Ishikawa (cell line): ENCODE measurements at regions not wholly inside any gene's neighbourhood (a gene's known extent, or its start where the extent isn't known, plus 50 kb on each side); places are given as distances from the start of the nearest gene placed in this dataset.

Source experiments
- CEBPB ChIP-seq: IDR thresholded peaks from 2 replicates; pipeline ENCODE4 v1.6.1; 2012
- CREB1 ChIP-seq: IDR thresholded peaks from 2 replicates; pipeline ENCODE4 v1.6.1; 2012; ENCODE audit warnings: low read depth
- EGR1 ChIP-seq: IDR thresholded peaks from 2 replicates; pipeline ENCODE4 v1.6.1; 2012
- EP300 ChIP-seq: IDR thresholded peaks from 2 replicates; pipeline ENCODE4 v1.6.1; 2012; ENCODE audit warnings: borderline replicate concordance
- FOXM1 ChIP-seq: IDR thresholded peaks from 2 replicates; pipeline ENCODE4 v1.6.1; 2012; ENCODE audit warnings: low read depth, borderline replicate concordance
- MAX ChIP-seq: IDR thresholded peaks from 2 replicates; pipeline ENCODE4 v1.6.1; 2012
- NFIC ChIP-seq: IDR thresholded peaks from 2 replicates; pipeline ENCODE4 v1.6.1; 2012
- RAD21 ChIP-seq: IDR thresholded peaks from 2 replicates; pipeline ENCODE4 v1.6.1; 2012; ENCODE audit warnings: low read depth
- REST ChIP-seq: IDR thresholded peaks from 2 replicates; pipeline ENCODE4 v1.6.1; 2012; ENCODE audit warnings: low read depth, mild to moderate bottlenecking
- TAF1 ChIP-seq: IDR thresholded peaks from 2 replicates; pipeline ENCODE4 v1.6.1; 2012; ENCODE audit warnings: low read depth, mild to moderate bottlenecking
- TCF12 ChIP-seq: IDR thresholded peaks from 2 replicates; pipeline ENCODE4 v1.6.1; 2012; ENCODE audit warnings: low read depth
- TEAD4 ChIP-seq: IDR thresholded peaks from 2 replicates; pipeline ENCODE4 v1.6.1; 2012
- USF1 ChIP-seq: IDR thresholded peaks from 2 replicates; pipeline ENCODE4 v1.6.1; 2012
- YY1 ChIP-seq: IDR thresholded peaks from 2 replicates; pipeline ENCODE4 v1.6.1; 2012; ENCODE audit warnings: low read depth
- ZBTB7A ChIP-seq: IDR thresholded peaks from 2 replicates; pipeline ENCODE4 v1.6.1; 2012; ENCODE audit warnings: low read depth

GRCh38 chr6:101241442-101241841 lies 152.1 kb upstream of the GRIK2 start:
- TF ChIP-seq FOXM1 (no peak), RAD21 (no peak), EGR1 (no peak)

GRCh38 chr6:101249470-101249869 lies 144.0 kb upstream of the GRIK2 start:
- no peak for TF ChIP-seq USF1

- TF ChIP-seq FOXM1 (no peak), NFIC (no peak), RAD21 (no peak), ZBTB7A (no peak), EP300 (no peak), MAX (no peak), TCF12 (no peak), EGR1 (no peak), CREB1 (no peak), REST (no peak), YY1 (no peak), USF1 (no peak), CEBPB (no peak), TEAD4 (no peak), TAF1 (no peak)
These were observed 136.3 kb upstream of the GRIK2 start for GRCh38 chr6:101257163-101257562.

GRCh38 chr6:101259505-101259904 lies 134.0 kb upstream of the GRIK2 start:
- TF ChIP-seq EGR1 = no peak
- TF ChIP-seq CREB1 = no peak
- no peak for TF ChIP-seq YY1
- no peak for TF ChIP-seq RAD21
- TF ChIP-seq TAF1 = no peak
- TF ChIP-seq FOXM1 = no peak
- TF ChIP-seq USF1 = no peak
- TF ChIP-seq EP300 = no peak
- no peak for TF ChIP-seq TCF12
- no peak for TF ChIP-seq TEAD4
- no peak for TF ChIP-seq ZBTB7A
- TF ChIP-seq REST = no peak
- TF ChIP-seq MAX = no peak
- no peak for TF ChIP-seq NFIC
- TF ChIP-seq CEBPB = no peak

- TF ChIP-seq CEBPB (no peak), NFIC (no peak), RAD21 (no peak), ZBTB7A (no peak), REST (no peak), CREB1 (no peak), EP300 (no peak), USF1 (no peak), EGR1 (no peak)
These were observed 129.9 kb upstream of the GRIK2 start for GRCh38 chr6:101263596-101263995.
